HG02678 (cell line): ENCODE measurements at regions not wholly inside any gene's neighbourhood (a gene's known extent, or its start where the extent isn't known, plus 50 kb on each side); places are given as distances from the start of the nearest gene placed in this dataset.
"Not testable (repeated sequence)": the region's sequence is repeated elsewhere in the genome, so short reads cannot be mapped to it uniquely, and the experiment has no call there.

ENCODE experiments used
- ATAC-seq: cut with Tn5 transposase; IDR thresholded peaks from one replicate; pipeline ENCODE4 v1.9.1; 2021; ENCODE audit warnings: mild to moderate bottlenecking, moderate library complexity; ENCODE audit not compliant: unreplicated experiment

DNA sequence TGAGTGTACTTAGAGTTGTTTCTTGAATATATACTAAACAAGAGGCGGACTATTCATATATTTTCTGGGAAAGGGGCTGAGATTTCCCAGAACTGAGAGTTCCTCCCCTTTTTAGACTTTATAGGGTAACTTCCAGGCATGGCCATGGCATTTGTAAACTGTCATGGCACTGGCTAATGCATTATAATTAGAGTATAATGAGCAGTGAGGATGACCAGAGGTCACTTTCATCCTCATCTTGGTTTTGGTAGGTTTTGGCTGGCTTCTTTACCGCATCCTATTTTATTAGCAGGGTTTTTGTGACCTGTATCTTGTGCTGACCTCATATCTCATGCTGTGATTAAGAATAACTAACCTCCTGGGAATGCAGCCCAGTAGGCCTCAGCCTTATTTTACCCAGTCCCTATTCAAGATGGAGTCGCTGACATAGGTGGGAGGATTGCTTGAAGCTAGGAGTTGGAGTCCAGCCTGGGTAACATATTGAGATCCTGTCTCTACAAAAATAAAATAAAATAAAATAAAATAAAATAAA lies 91.4 kb downstream of the MOBP start:
- no peak for ATAC-seq

DNA sequence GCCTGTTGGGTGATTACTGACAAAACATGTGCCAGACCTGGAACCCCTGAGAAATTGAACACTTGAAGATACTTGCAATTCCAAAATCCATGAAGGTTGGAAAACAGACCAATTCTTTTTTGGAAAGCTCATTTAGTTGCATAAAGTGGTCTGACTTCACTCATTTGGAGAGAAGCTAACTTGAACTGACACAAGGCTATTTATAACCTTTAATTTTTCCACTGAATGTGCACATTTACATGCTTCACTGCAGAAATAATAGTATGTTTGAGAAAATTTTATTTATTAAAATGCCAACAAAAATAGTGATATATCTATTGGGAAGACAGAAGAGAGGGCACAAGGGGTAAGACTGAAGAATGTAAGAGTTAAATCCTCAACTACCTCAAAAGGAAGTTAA lies 92.1 kb downstream of the MOBP start:
- no peak for ATAC-seq

DNA sequence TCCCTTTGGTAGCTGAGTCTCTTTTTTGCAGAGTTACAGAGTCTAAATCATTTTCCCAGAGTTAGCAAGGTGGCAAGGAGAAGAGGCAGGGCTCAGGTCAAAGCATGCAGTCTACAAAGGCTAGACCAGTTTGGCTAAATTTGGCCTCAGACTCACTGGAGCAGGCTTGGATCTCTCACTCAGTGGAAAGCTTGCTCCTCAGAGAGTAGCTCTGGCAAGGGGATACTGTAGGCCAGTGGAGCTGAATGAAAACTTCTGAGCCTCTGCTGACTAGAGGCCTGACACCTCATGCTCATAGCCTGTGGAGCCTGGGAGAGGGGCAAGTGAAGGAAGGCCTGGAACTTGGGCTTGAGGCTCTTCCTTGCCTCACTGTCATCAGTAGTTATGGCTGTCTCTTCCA lies 101.0 kb downstream of the MOBP start:
- ATAC-seq: no peak

DNA sequence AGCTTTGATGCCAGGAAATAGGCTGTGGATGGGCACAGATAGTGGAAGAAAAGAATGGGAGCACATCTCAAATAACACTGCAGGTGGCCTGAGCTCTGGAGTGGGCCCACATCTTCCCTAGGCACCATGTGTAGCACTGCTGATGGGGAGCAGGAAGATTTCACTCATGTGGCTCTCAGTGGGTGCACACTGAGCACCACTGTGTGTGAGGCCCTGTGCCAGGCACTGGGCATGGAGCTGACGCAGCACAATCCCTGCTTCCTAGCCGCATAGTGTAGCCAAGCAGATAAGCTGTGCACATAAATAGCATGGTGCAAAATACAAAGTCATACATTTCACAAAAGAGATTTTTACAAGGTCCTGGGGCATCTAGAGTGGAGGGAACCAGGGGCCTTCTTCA lies 101.6 kb downstream of the MOBP start:
- no peak for ATAC-seq

DNA sequence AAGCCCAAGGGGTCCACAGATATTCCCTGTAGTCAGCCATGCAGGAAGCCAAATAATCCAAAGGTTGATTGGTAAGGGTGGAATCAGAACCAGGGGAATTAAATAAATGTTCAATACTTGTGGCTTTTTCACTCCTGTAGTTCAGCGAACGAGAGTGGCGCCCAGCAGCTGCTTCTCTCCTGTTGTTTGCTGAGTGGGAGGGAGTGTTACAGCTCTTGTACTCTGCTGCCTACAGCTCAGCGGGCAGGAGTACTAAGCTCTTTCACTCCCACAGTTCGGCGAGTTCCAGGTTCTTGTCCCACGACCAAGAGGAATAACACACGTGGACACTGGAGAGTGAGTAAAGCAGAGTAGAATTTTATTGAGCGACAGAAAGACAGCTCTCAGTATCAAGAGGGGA lies 105.9 kb downstream of the MOBP start:
- no peak for ATAC-seq

DNA sequence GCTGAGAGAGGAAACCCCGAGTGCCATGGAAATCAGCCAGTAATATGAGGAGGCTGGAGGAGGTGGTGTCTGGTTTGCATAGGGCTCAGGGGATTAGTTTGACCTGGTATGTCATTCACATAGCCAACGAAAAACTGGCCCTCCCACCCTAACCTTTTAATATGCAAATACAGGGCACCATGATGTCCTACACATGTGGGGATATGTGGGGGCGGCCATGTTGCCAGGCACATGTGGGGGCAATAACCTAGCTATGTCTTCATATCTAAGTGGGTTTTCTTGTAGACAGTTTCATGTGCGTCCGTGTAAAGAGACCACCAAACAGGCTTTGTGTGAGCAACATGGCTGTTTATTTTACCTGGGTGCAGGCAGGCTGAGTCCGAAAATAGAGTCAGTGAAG lies 110.1 kb downstream of the MOBP start:
- ATAC-seq: no peak

DNA sequence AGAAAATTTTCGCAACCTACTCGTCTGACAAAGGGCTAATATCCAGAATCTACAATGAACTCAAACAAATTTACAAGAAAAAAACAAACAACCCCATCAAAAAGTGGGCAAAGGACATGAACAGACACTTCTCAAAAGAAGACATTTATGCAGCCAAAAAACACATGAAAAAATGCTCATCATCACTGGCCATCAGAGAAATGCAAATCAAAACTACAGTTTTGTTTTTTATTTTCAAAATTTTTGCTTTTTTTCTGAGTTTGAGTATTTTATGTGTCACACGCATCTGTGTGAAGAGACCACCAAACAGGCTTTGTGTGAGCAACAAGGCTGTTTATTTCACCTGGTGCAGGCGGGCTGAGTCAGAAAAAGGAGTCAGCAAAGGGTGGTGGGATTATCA lies 118.7 kb downstream of the MOBP start:
- not testable (repeated sequence) for ATAC-seq

DNA sequence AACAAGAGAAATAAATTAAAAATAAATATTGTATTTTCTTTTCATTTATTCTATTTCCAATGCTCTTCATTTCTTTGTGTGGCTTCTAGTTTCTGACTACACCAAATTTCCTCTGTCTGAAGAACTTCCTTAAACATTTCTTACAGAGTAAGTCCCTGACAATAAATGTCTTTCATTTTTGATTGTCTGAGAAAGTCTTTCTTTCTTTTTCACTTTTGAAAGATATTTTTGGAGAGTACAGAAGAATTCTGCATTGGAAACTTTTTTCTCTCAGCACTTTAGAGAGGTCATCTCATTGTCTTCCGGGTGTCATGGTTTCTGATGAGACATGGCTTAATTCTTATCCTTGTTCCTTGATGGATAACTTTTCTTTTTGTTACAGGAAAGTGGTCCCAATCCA lies 119.6 kb downstream of the MOBP start:
- ATAC-seq: no peak

DNA sequence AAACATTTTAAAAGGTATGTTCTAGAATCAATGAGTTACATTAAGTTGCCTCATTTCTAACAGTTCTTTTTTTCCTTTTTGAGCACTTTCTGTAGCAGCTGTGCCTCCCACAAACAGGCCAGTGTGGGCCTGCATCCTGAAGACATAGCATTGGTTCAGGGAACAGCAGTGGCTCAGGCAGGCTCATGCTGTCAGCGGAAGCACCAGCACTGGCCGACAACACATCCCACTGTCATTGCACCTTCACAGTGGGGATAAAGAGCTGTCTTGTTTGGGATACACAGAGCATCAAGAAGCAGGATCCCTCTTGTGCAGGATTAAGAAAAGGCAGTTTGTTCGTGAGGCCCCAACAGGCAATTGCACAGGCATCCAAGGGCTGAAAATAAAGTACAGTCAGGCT lies 123.3 kb downstream of the MOBP start:
- ATAC-seq: no peak

DNA sequence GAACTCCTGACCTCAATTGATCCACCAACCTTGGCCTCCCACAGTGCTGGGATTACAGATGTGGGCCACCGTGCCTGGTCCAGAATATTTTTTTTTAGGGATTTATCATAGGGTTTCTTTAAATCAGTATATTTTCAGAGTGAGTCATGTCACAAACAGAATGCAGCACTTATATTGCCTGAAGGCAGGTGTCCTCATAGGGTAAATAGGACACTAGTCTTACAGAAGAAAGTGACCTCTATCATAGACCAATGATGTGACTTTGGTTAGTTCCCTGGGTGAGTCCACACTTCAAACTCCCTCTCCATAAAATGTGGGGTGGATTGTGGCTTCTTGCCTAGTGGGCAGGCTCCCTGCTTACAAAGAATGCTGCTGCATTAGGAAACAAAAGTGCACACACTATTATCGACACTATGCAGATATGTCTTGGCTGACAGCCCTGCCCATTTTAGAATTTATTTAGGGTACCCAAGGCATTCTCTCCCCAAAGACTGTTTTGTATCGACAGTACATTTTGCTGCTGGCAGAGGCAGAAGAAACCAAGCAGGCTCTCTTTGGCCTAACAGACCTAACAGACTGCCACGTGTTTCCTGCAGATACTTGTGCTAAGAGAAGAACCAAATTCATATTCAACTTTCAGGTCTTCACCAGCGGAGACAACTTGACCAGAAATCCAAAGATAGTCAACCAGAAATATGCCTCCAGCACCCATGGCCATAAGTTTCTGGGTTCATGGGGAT lies 125.0 kb downstream of the MOBP start:
- no peak for ATAC-seq

DNA sequence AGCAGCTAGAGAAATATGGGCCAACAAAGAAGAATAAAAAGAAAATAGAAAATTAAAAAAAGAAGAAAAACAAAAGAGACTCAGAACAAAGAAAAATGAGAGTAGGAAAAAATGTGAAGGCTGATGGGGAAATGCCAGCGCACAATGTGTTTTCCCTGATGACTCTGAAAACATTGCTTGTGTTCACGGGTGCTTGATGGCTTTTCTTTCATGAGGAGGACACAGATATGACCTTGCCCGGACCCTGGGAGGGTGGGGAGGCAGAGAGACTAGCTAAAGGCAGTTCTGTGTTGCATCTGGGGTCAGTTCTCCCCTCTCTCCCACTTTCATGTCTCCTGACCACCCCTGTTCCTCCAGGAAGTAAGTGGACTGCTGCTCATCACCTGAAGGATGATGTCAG lies 125.9 kb downstream of the MOBP start:
- ATAC-seq: no peak

DNA sequence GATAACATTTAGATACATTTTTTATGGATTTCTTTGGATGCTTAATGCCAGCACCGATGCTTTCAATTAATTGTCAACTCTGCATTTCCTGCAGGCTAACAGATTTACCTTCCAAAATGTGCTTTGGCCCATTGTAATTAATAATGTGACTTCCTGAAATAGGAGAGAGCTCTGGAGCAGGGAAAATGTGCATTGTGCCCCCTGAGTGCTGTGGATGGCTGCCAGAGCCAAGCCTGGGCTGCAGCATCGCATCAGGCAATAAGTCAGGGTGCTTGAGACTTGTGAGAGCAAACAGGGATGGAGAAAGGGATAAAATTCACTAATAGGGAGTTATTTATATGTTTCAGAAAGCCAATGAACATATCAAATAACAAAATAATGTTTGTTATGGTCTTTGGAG lies 133.8 kb downstream of the MOBP start:
- ATAC-seq: no peak

DNA sequence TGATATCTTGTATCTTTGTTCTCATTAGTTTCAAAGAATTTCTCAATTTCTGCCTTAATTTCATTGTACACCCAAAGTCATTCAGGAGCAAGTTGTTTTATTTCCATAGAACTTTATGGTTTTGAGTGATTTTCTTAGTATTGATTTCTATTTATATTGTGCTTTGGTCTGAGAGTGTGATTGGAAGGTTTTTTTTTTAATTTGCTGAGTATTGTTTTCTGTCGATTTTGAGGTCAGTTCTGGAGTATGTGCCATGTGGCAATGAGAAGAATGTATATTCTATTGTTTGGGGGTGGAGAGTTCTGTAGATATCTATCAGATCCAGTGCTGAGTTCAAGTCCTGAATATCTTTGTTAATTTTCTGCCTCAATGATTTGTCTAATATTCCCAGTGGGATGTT lies 138.4 kb downstream of the MOBP start:
- ATAC-seq: no peak

DNA sequence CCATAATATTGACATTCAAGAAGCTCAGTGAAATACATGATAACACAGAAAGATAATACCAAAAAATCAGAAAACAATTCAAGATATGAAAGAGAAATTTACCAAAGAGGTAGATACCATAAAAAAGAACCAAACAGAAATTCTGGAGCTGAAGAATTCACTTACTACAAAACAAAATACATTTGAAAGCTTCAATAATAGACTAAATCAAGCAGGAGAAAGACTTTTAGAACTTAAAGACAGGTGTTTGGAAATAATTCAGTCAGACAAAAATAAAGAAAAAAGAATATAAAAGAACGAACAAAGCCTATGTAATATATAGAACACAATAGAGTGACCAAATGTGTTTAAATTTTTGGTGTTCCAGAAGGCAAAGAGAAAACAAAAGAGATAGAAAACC lies 158.7 kb downstream of the MOBP start:
- ATAC-seq: no peak

DNA sequence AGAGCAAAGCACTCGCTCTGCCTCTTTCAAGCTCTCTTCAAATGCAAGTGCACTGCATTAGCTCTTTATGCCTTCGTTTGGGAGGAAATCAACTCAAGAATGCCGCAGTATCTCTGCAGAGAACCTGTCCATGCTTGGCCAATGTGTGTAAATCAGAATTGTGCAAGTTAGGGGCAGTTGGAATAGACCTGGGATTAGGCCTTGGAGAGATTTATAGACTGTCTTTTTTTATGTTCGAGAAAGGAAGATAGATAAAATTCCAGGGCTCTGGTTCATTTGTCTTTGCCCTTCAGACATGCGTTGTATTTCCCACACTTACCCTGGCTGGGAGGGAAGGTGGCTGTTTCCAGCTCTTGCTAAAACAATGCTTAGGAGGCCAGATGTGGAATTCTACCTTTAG lies 163.7 kb downstream of the MOBP start:
- ATAC-seq: no peak

DNA sequence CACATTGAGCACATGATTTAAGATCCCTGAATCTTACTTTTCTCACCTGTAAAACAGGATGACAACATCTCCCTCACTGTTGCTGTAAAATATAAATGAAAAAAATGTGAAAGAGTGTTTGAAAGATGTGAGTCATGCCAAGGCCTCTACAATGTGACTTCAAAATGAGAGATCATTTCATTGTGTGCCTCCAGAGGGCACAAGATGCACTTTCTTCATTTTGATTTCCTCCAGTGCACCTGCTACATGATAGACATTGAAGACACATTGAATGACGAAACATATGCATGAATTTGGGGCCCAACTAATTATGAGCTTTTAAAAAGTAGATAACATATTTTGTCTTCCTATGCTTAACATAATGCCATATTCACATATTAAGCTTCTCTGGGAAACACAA lies 170.3 kb downstream of the MOBP start:
- no peak for ATAC-seq

DNA sequence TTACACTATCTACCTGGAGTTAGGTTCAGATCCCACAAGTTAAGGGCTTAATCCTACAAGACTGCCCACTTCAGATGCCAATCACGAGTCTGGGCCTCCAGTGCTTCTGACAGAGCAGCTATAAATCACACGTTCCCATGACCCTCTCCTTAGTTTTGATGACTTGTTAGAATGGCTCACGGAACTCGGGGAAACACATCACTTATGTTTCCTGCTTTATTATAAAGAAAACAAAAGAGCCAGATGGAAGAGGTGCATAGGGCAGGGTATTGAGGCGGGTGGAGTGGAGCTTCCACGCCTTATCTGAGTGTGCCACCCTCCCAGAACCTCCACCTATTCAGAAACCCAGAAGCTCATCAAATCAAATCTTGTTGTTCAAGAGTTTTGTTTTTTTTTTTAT lies 170.8 kb downstream of the MOBP start:
- ATAC-seq: no peak

DNA sequence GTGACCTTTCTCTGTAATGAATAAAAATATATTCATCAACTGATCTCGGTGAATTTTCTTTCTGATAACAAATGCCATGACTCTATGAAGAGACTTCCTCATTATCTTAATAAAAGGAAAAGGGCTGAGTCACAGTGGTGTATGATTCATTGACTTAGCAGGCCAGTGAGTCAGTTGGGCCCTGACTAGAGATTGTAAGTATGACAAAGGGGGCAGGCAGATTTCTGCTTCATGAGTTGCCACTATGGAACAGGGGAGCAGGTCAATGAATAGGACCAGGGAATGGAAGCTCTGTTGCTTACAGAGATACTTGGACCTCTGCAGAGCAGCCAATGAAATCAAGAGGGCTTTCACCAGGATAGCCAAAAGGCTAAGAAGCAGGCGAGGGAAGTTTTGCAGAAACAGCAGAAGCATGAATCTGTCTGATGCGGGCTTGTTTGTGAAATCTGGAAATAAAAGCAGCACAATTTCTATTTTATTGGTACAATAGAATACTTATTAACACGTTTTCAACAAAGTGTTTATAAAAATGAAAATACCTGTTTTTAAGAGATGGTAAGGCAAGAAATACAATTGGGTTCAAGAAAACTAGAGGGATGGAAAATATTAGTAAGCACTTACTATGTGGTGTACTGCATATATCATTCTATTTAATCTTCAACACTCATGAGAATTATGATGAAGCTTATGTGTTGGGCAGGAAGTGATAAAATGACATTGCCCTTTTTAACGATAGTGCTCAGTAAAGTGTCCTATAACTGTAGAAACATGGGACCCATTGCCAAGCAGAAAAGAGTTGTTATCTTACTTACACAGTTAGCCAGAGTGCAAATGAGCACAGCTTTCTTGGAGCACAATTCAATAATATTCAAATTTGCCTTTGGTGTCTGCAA lies 169.8 kb upstream of the MYRIP start:
- no peak for ATAC-seq

DNA sequence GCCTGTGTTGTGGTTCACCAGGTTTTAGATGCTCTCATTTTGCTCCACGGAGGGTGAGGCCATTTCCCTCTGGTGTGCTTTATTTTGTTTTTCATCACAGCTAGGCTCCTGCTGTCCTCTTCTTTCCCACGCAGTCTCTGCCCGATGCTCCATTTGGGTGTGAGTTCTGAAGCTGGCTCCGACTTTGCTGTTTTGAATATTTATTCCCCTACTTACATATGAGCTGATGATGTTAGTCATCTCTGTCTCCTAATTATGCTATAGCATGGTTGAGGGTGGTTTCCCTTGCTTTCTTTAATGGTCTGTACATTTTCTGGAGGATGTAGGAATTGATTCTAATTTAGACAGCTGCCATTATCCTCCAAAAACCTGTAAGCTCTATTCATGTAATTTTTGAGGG lies 168.1 kb upstream of the MYRIP start:
- ATAC-seq: no peak

DNA sequence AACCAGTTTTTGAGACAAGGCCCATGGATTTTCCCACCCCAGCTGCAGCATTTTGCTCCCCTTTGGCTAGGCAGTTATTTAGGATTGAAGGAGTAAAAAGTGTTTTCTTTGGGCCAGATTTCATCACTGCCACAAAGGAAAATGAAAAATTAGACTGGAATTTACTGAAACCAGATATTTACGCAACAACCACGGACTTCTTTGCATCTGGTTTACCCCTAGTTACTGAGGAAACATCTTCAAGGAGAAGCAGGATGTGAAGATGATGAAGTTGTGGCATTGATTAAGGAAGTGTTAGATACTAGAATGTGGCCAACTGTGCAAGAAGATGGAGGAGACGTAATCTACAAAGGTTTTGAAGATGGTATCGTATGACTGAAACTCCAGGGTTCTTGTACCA lies 165.2 kb upstream of the MYRIP start:
- ATAC-seq: no peak

DNA sequence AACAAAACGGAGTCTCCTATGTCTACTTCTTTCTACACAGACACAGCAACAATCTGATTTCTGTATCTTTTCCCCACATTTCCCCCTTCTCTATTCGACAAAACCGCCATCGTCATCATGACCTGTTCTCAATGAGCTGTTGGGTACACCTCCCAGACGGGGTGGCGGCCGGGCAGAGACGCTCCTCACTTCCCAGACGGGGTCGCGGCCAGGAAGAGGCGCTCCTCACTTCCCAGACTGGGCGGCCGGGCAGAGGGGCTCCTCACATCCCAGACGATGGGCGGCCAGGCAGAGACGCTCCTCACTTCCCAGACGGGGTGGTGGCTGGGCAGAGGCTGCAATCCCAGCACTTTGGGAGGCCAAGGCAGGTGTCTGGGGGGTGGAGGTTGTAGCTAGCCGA lies 158.2 kb upstream of the MYRIP start:
- ATAC-seq: not testable (repeated sequence)
